ENCODE measurements at regions not wholly inside any gene's neighbourhood (a gene's known extent, or its start where the extent isn't known, plus 50 kb on each side); places are given as distances from the start of the nearest gene placed in this dataset.
A peak's percentile ranks its signal among the peaks of the same experiment; 100 is the strongest.

DNA sequence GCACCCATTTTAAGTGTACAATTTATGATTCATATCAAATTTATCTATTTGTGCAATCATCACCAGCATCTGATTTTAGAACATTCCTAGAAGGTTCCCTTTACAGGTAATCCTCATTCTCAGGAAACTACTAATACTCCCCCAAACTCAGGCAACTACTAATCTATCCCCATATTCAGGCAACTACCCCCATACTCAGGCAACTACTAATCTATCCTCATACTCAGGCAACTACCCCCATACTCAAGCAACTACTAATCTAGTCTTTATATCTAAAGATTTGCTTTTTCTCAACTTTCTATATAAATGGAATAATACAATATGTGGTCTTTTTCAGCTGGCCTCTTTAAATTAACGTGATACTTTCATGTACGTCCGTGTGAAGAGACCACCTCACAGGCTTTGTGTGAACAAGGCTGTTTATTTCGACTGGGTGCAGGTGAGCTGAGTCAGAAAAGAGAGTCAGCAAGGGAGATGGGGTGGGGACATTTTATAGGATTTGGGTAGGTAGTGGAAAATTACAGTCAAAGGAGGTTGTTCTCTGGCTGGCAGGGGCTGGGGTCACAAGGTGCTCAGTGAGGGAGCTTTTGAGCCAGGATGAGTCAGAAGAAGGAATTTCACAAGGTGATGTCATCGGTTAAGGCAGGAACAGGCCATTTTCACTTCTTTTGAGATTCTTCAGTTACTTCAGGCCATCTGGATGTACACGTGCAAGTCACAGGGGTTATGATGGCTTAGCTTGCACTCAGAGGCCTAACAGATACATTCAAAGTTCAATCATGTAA, 1444.5 kb upstream of the CADM2 start:
- in situ Hi-C loops (cut with HindIII; ENCODE audit: low pct_ligation_motif_present, low sequenced_read_pairs) = no loop called here
- no peaks in the 10 kb centered on the region for H3K27me3 ChIP-seq (replicated peaks)
- H3K4me3 ChIP-seq (ENCODE audit: low read depth, low read length) = no peak overlapping the region
- H3K27ac ChIP-seq = no peak overlapping the region
- no peaks in the 10 kb centered on the region for H3K36me3 ChIP-seq (replicated peaks)
- TF ChIP-seq, protein P1, sequence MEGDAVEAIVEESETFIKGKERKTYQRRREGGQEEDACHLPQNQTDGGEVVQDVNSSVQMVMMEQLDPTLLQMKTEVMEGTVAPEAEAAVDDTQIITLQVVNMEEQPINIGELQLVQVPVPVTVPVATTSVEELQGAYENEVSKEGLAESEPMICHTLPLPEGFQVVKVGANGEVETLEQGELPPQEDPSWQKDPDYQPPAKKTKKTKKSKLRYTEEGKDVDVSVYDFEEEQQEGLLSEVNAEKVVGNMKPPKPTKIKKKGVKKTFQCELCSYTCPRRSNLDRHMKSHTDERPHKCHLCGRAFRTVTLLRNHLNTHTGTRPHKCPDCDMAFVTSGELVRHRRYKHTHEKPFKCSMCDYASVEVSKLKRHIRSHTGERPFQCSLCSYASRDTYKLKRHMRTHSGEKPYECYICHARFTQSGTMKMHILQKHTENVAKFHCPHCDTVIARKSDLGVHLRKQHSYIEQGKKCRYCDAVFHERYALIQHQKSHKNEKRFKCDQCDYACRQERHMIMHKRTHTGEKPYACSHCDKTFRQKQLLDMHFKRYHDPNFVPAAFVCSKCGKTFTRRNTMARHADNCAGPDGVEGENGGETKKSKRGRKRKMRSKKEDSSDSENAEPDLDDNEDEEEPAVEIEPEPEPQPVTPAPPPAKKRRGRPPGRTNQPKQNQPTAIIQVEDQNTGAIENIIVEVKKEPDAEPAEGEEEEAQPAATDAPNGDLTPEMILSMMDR (IDR thresholded peaks at IDR 0.05; ENCODE audit: low read depth, low read length, missing control alignments) = no peak
- peak; percentile 4 for DNase-seq

DNA sequence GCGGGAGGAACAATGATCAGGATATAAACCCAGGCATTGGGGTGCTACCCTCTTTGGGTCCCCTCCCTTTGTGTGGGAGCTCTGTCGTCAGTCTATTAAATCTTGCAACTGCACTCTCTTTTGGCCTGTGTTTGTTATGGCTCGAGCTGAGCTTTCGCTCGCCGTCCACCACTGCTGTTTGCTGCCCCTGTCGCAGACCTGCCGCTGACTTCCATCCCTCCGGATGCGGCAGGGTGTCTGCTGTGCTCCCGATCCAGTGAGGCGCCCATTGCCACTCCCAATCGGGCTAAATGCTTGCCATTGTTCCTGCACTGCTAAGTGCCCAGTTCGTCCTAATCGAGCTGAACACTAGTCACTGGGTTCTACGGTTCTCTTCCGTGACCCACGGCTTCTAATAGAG, 1443.7 kb upstream of the CADM2 start:
- no peaks in the 10 kb centered on the region for H3K36me3 ChIP-seq (replicated peaks)
- H3K4me3 ChIP-seq (ENCODE audit: low read depth, low read length) = no peak overlapping the region
- no peaks in the 10 kb centered on the region for H3K27me3 ChIP-seq (replicated peaks)
- no peak for DNase-seq
- in situ Hi-C loops (cut with HindIII; ENCODE audit: low pct_ligation_motif_present, low sequenced_read_pairs) = no loop called here
- no peak overlapping the region for H3K27ac ChIP-seq
- TF ChIP-seq, protein P1 (IDR thresholded peaks at IDR 0.05; ENCODE audit: low read depth, low read length, missing control alignments) = no peak

DNA sequence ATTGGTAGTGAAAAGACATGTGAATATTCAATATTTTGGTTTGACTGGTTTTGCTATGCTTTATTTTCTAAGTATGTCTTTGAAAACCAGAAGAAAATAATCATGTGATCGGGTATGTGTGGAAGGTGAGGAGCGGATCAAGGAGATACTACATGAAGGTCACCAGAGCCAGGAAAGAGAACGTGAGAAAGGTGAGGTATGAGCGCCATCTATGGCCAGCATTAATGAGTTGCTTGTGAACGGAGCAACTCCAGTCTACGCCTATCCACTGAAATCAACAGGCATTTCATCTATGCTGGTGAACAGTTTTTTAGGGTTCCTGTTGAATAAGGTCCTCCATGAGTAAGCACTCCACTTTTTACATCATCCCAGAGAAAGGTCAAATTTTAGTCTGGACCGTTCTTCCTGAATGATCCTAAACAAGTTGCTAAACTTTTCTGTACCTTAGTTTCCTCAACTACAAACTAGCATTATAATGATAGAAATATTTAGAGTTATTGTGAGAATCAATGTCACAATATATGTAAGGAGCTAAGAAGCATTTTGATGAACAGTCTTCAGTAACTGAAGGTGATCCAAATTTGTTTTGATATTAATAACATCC, 1435.2 kb upstream of the CADM2 start:
- Histone ChIP-seq H3K4me3 (ENCODE audit: low read depth, low read length) (no peak overlapping the region), H3K27me3 (replicated peaks) (no peaks in the 10 kb centered on the region), H3K27ac (no peak overlapping the region), H3K36me3 (replicated peaks) (no peaks in the 10 kb centered on the region)
- DNase-seq = peak; percentile 49
- in situ Hi-C loops (cut with HindIII; ENCODE audit: low pct_ligation_motif_present, low sequenced_read_pairs) = no loop called here
- TF ChIP-seq, protein P1 (IDR thresholded peaks at IDR 0.05; ENCODE audit: low read depth, low read length, missing control alignments) = peak; percentile 76

DNA sequence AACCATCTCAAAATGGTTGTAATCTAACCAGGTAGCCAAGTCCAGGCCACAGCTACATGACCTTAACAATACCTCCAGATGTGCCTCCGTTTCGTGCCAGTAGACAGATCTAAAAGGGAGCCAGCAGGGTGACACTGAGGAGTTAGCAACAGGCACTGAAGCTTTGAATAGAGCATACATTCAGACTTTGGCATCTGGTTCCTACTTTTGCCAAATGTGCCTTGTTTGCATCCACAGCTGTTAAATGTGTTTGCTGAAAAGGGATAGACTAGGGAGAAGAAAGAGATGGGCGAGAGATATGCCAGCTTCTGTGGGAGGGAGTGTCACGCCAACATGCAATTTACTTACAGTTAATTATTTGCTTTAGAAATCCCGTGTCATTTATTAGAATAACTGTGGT, 1433.9 kb upstream of the CADM2 start:
- DNase-seq = no peak
- Histone ChIP-seq H3K27ac (no peak overlapping the region), H3K36me3 (replicated peaks) (no peaks in the 10 kb centered on the region), H3K27me3 (replicated peaks) (no peaks in the 10 kb centered on the region), H3K4me3 (ENCODE audit: low read depth, low read length) (no peak overlapping the region)
- in situ Hi-C loops (cut with HindIII; ENCODE audit: low pct_ligation_motif_present, low sequenced_read_pairs) = no loop called here
- TF ChIP-seq, protein P1 (IDR thresholded peaks at IDR 0.05; ENCODE audit: low read depth, low read length, missing control alignments) = no peak

DNA sequence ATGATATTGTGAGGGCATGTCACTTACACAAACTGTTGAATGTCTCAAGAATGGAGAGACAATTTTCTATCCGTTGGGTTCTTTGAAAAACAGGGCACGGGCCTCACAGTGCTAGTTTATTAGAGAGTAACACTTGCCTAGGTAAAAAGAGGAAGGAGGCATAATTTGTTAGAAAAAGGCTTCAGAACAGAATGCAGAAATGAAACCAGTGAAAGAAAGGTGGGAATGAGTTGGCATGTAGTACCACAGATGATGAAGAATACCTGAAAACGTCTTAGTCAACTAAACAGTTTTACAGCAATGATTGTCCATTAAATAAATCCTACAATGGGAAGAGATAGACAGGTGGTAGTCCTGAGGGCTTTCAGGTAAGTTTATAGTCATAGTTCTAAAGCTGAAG, 1399.7 kb upstream of the CADM2 start:
- in situ Hi-C loops (cut with HindIII; ENCODE audit: low pct_ligation_motif_present, low sequenced_read_pairs) = no loop called here
- Histone ChIP-seq H3K36me3 (replicated peaks) (no peaks in the 10 kb centered on the region), H3K4me3 (ENCODE audit: low read depth, low read length) (no peak overlapping the region), H3K27me3 (replicated peaks) (no peaks in the 10 kb centered on the region), H3K27ac (no peak overlapping the region)
- no peak for DNase-seq
- TF ChIP-seq, protein P1 (IDR thresholded peaks at IDR 0.05; ENCODE audit: low read depth, low read length, missing control alignments) = no peak

All from brain microvascular endothelial cell (primary cell).